NB4 (cell line): ENCODE measurements at regions not wholly inside any gene's neighbourhood (a gene's known extent, or its start where the extent isn't known, plus 50 kb on each side); places are given as distances from the start of the nearest gene placed in this dataset.

Experiments used
- CTCF ChIP-seq: IDR thresholded peaks from one replicate; pipeline ENCODE4 v1.5.1; 2012; ENCODE audit warnings: low read depth, low read length
- MAX ChIP-seq: IDR thresholded peaks from 2 replicates; pipeline ENCODE4 v1.6.1; 2011; ENCODE audit warnings: low read depth, low read length
- POLR2A ChIP-seq: IDR thresholded peaks from 2 replicates; pipeline ENCODE4 v1.6.1; 2011; ENCODE audit warnings: mild to moderate bottlenecking; ENCODE audit not compliant: insufficient read length; ENCODE audit errors: extremely low read depth

- TF ChIP-seq CTCF (no peak), POLR2A (no peak), MAX (no peak)
Measured at GRCh38 chr3:86333636-86334035, 657.3 kb downstream of the VGLL3 start.
